Psoas muscle (tissue), 7 donors: ENCODE measurements at regions not wholly inside any gene's neighbourhood (a gene's known extent, or its start where the extent isn't known, plus 50 kb on each side); places are given as distances from the start of the nearest gene placed in this dataset.
"Not testable (repeated sequence)": the region's sequence is repeated elsewhere in the genome, so short reads cannot be mapped to it uniquely, and the experiment has no call there.

Source experiments
- ATAC-seq, 4 donors: fragments of 200-7000 bp; cut with Tn5 transposase; one replicate each; pipeline ENCODE4 v1.9.1; 2020; ENCODE audit warnings: moderate library complexity in 3 of 4, mild to moderate bottlenecking in 2 of 4
- DNase-seq, 2 donors: peaks; one replicate each; pipeline ENCODE4 v3.0.0-alpha.2; 2020
- H3K27ac ChIP-seq: fragments of 200-600 bp; one replicate; pipeline ENCODE4 v1.8.0; 2022
- H3K27me3 ChIP-seq, 3 donors: fragments of 200-600 bp in 1 of 3; one replicate each; pipeline versions ENCODE4 v1.6.1 to v1.8.0; 2013 to 2022; ENCODE audit warnings: low read length in 2 of 3, mild to moderate bottlenecking in 2 of 3, moderate library complexity in 1 of 3; ENCODE audit not compliant: insufficient read depth in 3 of 3
- H3K36me3 ChIP-seq, 2 donors: fragments of 200-600 bp in 1 of 2; one replicate each; pipeline versions ENCODE4 v1.6.1 to v1.8.0; 2013 to 2022; ENCODE audit warnings: low read depth in 1 of 2, mild to moderate bottlenecking in 1 of 2, moderate library complexity in 1 of 2; ENCODE audit not compliant: insufficient read depth in 1 of 2
- H3K4me1 ChIP-seq: fragments of 200-600 bp; one replicate; pipeline ENCODE4 v1.8.0; 2022
- H3K4me3 ChIP-seq: fragments of 200-600 bp; one replicate; pipeline ENCODE4 v1.8.0; 2022; ENCODE audit warnings: mild to moderate bottlenecking
- H3K9me3 ChIP-seq: fragments of 200-600 bp; one replicate; pipeline ENCODE4 v1.8.0; 2022
- CTCF ChIP-seq: fragments of 200-600 bp; IDR thresholded peaks from one replicate; pipeline ENCODE4 v1.8.0; 2022; ENCODE audit warnings: antibody characterized with exemption
- WGBS, 3 donors: extraction: QIAGEN DNeasy Blood & Tissue Kit; methylation state at CpG; one replicate each; pipeline versions ENCODE4 v1.1.6 to v1.1.7; 2013; 5-methylcytosine and 5-hydroxymethylcytosine counted together
- intact Hi-C, 2 donors: fragments of 100-400 bp; cut with DNase I; formaldehyde crosslinking; loops; one replicate each; pipeline versions ENCODE4 v1.11.0 to v1.14.2; 2022
- donor health status: healthy with polysubstance abuse.
- donor health status: DM: no; HTN: no; CAD: no; lungs with moderate emphysema.
- donor health status: Bipolar disorder and iron deficiency.
- donor health status: healthy.
- donor health status: DM: yes; HTN: yes; CAD: no.
- donor health status: DM: no; HTN: no; CAD: no.
- donor health status: DM: yes; HTN: yes; CAD: no.

GRCh38 chr5:44538797-44539601 is 149.8 kb upstream of the FGF10 start:
- DNase-seq = no peak

GRCh38 chr5:44536650-44537260 is 147.5 kb upstream of the FGF10 start:
- DNase-seq (no peak), ATAC-seq (peak in 3 of 4 donors; percentile 55 to 75 (median 59))
- intact Hi-C loops = loop anchor here (1.0 to 2.0 kb wide), 2 partner anchors 238 kb away; no protein-coding TSS in a partner anchor
- Histone ChIP-seq H3K4me3 (no peak overlapping the region), H3K27ac (no peak overlapping the region), H3K4me1 (peaks cover 15% of the 10 kb centered on the region), H3K27me3 (no peaks in the 10 kb centered on the region), H3K9me3 (no peaks in the 10 kb centered on the region), H3K36me3 (no peaks in the 10 kb centered on the region)
- WGBS, 3 donors = 57 to 65% (median 59%) methylated on average over 3 of the region's 3 CpGs
- peak; percentile 80 for TF ChIP-seq CTCF

More at GRCh38 chr5:44538797-44539601, 149.8 kb upstream of the FGF10 start:
- H3K27me3 ChIP-seq = no peaks in the 10 kb centered on the region
- H3K9me3 ChIP-seq = no peaks in the 10 kb centered on the region
- no peak for TF ChIP-seq CTCF
- intact Hi-C loops = no loop called here
- H3K4me3 ChIP-seq = peak overlapping the region; percentile 20
- H3K36me3 ChIP-seq = no peaks in the 10 kb centered on the region
- WGBS, 3 donors = 39 to 57% (median 42%) methylated on average over 9 of the region's 9 CpGs
- peak in 3 of 4 donors; percentile 69 to 83 (median 82) for ATAC-seq
- peaks cover 15% of the 10 kb centered on the region for H3K4me1 ChIP-seq
- peak overlapping the region; percentile 78 for H3K27ac ChIP-seq

GRCh38 chr5:44535621-44536020 is 146.4 kb upstream of the FGF10 start:
- H3K9me3 ChIP-seq = peaks cover 3% of the 10 kb centered on the region
- intact Hi-C loops = loop anchor here (1.0 to 2.0 kb wide), 2 partner anchors 239 kb away; no protein-coding TSS in a partner anchor
- no peak for TF ChIP-seq CTCF
- H3K27me3 ChIP-seq = no peaks in the 10 kb centered on the region
- H3K27ac ChIP-seq = no peak overlapping the region
- no peaks in the 10 kb centered on the region for H3K36me3 ChIP-seq
- 60 to 67% (median 64%) methylated on average over 3 of the region's 3 CpGs for WGBS, 3 donors
- no peak overlapping the region for H3K4me3 ChIP-seq
- DNase-seq (no peak), ATAC-seq (no peak)
- H3K4me1 ChIP-seq = peaks cover 15% of the 10 kb centered on the region

GRCh38 chr5:44532981-44533380 is 143.8 kb upstream of the FGF10 start:
- Histone ChIP-seq H3K4me1 (no peaks in the 10 kb centered on the region), H3K27me3 (no peaks in the 10 kb centered on the region), H3K36me3 (no peaks in the 10 kb centered on the region), H3K4me3 (no peak overlapping the region), H3K27ac (no peak overlapping the region), H3K9me3 (peaks cover 3% of the 10 kb centered on the region)
- 70 to 80% (median 71%) methylated on average over 1 of the region's 1 CpG for WGBS, 3 donors
- intact Hi-C loops = no loop called here
- ATAC-seq (no peak), DNase-seq (no peak)
- no peak for TF ChIP-seq CTCF

GRCh38 chr5:44531756-44532155 is 142.5 kb upstream of the FGF10 start:
- DNase-seq, H3K9me3 ChIP-seq, H3K27me3 ChIP-seq, H3K4me3 ChIP-seq, H3K4me1 ChIP-seq, intact Hi-C loops, H3K36me3 ChIP-seq, ATAC-seq, H3K27ac ChIP-seq: not testable (repeated sequence)
- 74 to 84% (median 78%) methylated on average over 2 of the region's 2 CpGs for WGBS, 3 donors

- ATAC-seq, H3K9me3 ChIP-seq, H3K27ac ChIP-seq, DNase-seq, H3K4me1 ChIP-seq, H3K27me3 ChIP-seq, intact Hi-C loops, H3K4me3 ChIP-seq, H3K36me3 ChIP-seq: not testable (repeated sequence)
- 87 to 93% (median 90%) methylated on average over 6 of the region's 6 CpGs for WGBS, 3 donors
These were observed 141.6 kb upstream of the FGF10 start for GRCh38 chr5:44530783-44531182.
